SHP77 (cell line): ENCODE measurements at regions not wholly inside any gene's neighbourhood (a gene's known extent, or its start where the extent isn't known, plus 50 kb on each side); places are given as distances from the start of the nearest gene placed in this dataset.

ENCODE experiments used
- DNase-seq, 2 experiments: peaks; one replicate each; lab custom pipeline; 2025; lab: John Stamatoyannopoulos, UW

- no peak for DNase-seq
Measured at GRCh38 chr1:90650401-90650800, 66.7 kb downstream of the BARHL2 start.

GRCh38 chr1:90640325-90640724 lies 76.8 kb downstream of the BARHL2 start:
- no peak for DNase-seq

GRCh38 chr1:90622666-90623065 lies 94.4 kb downstream of the BARHL2 start:
- no peak for DNase-seq

- no peak for DNase-seq
Measured at GRCh38 chr1:90621986-90622385, 95.1 kb downstream of the BARHL2 start.

GRCh38 chr1:90616395-90616794 lies 100.7 kb downstream of the BARHL2 start:
- DNase-seq: peak in 1 of 2 experiments; percentile 8

- no peak for DNase-seq
Measured at GRCh38 chr1:90614872-90615271, 102.2 kb downstream of the BARHL2 start.

GRCh38 chr1:90613371-90613770 lies 103.7 kb downstream of the BARHL2 start:
- no peak for DNase-seq

- no peak for DNase-seq
Measured at GRCh38 chr1:90612033-90612432, 105.1 kb downstream of the BARHL2 start.

- DNase-seq: no peak
Measured at GRCh38 chr1:90607736-90608135, 109.4 kb downstream of the BARHL2 start.

GRCh38 chr1:90605070-90605469 lies 112.0 kb downstream of the BARHL2 start:
- DNase-seq: no peak

GRCh38 chr1:90593312-90593711 lies 123.8 kb downstream of the BARHL2 start:
- no peak for DNase-seq

GRCh38 chr1:90591970-90592356 lies 125.1 kb downstream of the BARHL2 start:
- no peak for DNase-seq

GRCh38 chr1:90591355-90591969 lies 125.6 kb downstream of the BARHL2 start:
- no peak for DNase-seq

GRCh38 chr1:90580176-90580575 lies 136.9 kb downstream of the BARHL2 start:
- peak in 1 of 2 experiments; percentile 16 for DNase-seq

- DNase-seq: peak; percentile 3 to 12
Measured at GRCh38 chr1:90579212-90579802, 137.8 kb downstream of the BARHL2 start.

GRCh38 chr1:90574692-90575370 lies 142.3 kb downstream of the BARHL2 start:
- DNase-seq: no peak

- no peak for DNase-seq
Measured at GRCh38 chr1:90573736-90574135, 143.4 kb downstream of the BARHL2 start.

GRCh38 chr1:90572446-90572845 lies 144.7 kb downstream of the BARHL2 start:
- DNase-seq: no peak

- no peak for DNase-seq
Measured at GRCh38 chr1:90568436-90568835, 148.7 kb downstream of the BARHL2 start.

- no peak for DNase-seq
Measured at GRCh38 chr1:90564164-90564563, 152.9 kb downstream of the BARHL2 start.

- DNase-seq: no peak
Measured at GRCh38 chr1:90562892-90563291, 154.2 kb downstream of the BARHL2 start.

- DNase-seq: no peak
Measured at GRCh38 chr1:90561911-90562310, 155.2 kb downstream of the BARHL2 start.

- DNase-seq: no peak
Measured at GRCh38 chr1:90561103-90561783, 155.9 kb downstream of the BARHL2 start.
